ENCODE measurements at regions not wholly inside any gene's neighbourhood (a gene's known extent, or its start where the extent isn't known, plus 50 kb on each side); places are given as distances from the start of the nearest gene placed in this dataset.

DNA sequence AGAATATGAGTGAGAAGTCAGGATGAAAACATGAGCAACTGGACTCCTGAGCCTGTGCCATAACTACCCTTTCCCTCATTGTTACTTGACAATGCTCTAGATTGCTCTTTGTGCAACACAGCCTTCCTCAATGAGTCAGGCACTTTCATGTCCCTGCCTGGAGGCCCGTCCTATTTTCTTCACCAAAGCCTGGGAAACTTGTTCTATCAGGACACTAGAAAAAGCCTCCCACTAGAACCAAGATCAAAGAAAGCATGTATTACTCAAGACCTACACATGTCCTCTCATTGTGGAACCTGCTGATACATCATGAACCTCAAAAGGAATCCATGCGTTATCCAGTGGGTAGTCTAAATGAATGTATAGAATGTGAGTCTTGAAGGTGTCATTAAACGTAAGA is 624.5 kb downstream of the TOX3 start:
- no peak for DNase-seq (ENCODE audit: low read depth)
- TF ChIP-seq CTCF (conservative IDR thresholded peaks at IDR 0.05; ENCODE audit: control insufficient read depth, insufficient read depth, low read depth, low read length), result no peak
- H3K4me3 ChIP-seq (ENCODE audit: control insufficient read depth, low read depth, low read length), result no peak overlapping the region

DNA sequence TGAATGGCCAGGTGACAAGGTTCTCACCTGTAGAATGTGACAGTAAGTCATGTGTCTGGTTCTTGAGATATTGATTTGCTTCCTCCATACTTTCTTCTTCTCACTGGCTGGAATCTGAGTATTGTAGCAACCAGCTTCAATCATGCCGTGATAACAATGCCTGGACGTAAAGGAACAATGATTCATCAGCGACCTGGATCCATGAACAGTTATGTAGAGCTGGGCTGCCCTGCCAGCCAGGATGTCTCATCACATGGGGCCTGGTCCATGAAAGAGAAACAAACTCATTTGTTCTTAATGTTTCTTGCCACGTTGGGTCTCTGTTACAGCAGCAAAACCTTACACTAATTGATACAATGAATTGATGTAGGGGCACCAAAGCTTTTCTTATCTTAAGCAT is 627.2 kb downstream of the TOX3 start:
- no peak overlapping the region for H3K4me3 ChIP-seq (ENCODE audit: control insufficient read depth, low read depth, low read length)
- no peak for DNase-seq (ENCODE audit: low read depth)
- no peak for TF ChIP-seq CTCF (conservative IDR thresholded peaks at IDR 0.05; ENCODE audit: control insufficient read depth, insufficient read depth, low read depth, low read length)

GRCh38 chr16:51916814-51917213 is 630.1 kb downstream of the TOX3 start:
- no peak overlapping the region for H3K4me3 ChIP-seq (ENCODE audit: control insufficient read depth, low read depth, low read length)
- DNase-seq (ENCODE audit: low read depth), result no peak
- TF ChIP-seq CTCF (conservative IDR thresholded peaks at IDR 0.05; ENCODE audit: control insufficient read depth, insufficient read depth, low read depth, low read length), result no peak

GRCh38 chr16:51916231-51916630 is 630.7 kb downstream of the TOX3 start:
- no peak overlapping the region for H3K4me3 ChIP-seq (ENCODE audit: control insufficient read depth, low read depth, low read length)
- no peak for TF ChIP-seq CTCF (conservative IDR thresholded peaks at IDR 0.05; ENCODE audit: control insufficient read depth, insufficient read depth, low read depth, low read length)
- no peak for DNase-seq (ENCODE audit: low read depth)

GRCh38 chr16:51907680-51908079 is 639.3 kb downstream of the TOX3 start:
- TF ChIP-seq CTCF (conservative IDR thresholded peaks at IDR 0.05; ENCODE audit: control insufficient read depth, insufficient read depth, low read depth, low read length), result no peak
- H3K4me3 ChIP-seq (ENCODE audit: control insufficient read depth, low read depth, low read length), result no peak overlapping the region
- no peak for DNase-seq (ENCODE audit: low read depth)

DNA sequence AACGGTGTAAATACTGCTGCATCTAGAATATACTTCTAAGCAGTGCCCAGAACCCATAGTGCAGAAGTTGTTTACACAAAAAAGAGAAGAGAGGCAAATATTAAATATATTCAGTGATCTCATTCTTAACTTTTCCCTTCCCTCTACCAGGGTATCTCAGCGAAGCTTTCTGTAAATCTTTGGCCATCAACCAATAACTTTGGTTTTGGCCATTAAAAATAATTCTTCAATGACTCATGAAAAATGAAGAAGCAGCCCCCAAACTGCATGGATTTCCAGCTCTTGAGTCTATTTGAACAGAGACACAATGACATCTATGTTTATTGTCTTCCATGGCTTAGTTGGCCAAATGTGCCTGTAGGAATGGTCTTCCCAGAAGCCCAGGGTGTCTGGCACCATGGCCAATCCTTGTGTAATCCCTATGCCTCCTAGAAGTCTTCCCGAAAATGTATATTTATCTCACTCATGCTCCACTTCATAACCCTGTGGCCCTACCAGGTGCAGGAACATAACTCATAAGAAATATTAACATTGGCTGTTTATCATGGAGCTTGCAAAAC is 646.6 kb downstream of the TOX3 start:
- no peak for TF ChIP-seq CTCF (conservative IDR thresholded peaks at IDR 0.05; ENCODE audit: control insufficient read depth, insufficient read depth, low read depth, low read length)
- no peak overlapping the region for H3K4me3 ChIP-seq (ENCODE audit: control insufficient read depth, low read depth, low read length)
- no peak for DNase-seq (ENCODE audit: low read depth)

DNA sequence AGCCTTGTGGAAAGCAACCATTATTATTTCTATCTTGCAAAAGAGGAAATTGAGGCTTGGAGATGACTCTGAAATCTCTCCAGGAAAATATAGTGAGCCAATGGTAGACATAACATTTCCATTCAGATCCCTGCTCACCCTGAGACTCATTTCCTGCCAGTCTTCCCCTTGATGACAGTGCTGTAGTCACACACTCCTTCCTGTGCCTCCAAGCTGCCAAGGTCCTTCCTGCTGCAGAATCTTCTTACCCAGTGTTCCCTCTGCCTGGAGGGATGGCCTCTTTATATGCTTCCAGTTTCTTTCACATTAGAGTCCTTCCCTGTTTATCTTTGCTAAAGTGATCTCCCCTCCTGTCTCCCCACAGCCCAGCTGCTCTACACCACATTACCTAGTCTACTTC is 648.1 kb downstream of the TOX3 start:
- no peak for TF ChIP-seq CTCF (conservative IDR thresholded peaks at IDR 0.05; ENCODE audit: control insufficient read depth, insufficient read depth, low read depth, low read length)
- H3K4me3 ChIP-seq (ENCODE audit: control insufficient read depth, low read depth, low read length), result no peak overlapping the region
- DNase-seq (ENCODE audit: low read depth), result no peak
